SU-DHL-6 (cell line): ENCODE measurements at regions not wholly inside any gene's neighbourhood (a gene's known extent, or its start where the extent isn't known, plus 50 kb on each side); places are given as distances from the start of the nearest gene placed in this dataset.

Experiments used
- EZH2phosphoT487 ChIP-seq: fragments of 200-600 bp; sonication (generic), shearing (Covaris generic); conservative IDR thresholded peaks from 2 replicates; pipeline ENCODE4 v1.6.1; 2018; ENCODE audit warnings: mild to moderate bottlenecking, antibody characterized with exemption, low read length, moderate library complexity, mixed read lengths
- TF ChIP-seq, protein P1 (sequence below): fragments of 200-600 bp; sonication (generic); IDR thresholded peaks from one replicate; pipeline ENCODE4 v1.5.1; 2017; ENCODE audit warnings: antibody characterized with exemption, mild to moderate bottlenecking, low read length, moderate library complexity; ENCODE audit not compliant: insufficient read depth, poor library complexity, severe bottlenecking

GRCh38 chr18:76587147-76587878, 92.3 kb upstream of the ZNF516 start:
- TF ChIP-seq, protein P1, sequence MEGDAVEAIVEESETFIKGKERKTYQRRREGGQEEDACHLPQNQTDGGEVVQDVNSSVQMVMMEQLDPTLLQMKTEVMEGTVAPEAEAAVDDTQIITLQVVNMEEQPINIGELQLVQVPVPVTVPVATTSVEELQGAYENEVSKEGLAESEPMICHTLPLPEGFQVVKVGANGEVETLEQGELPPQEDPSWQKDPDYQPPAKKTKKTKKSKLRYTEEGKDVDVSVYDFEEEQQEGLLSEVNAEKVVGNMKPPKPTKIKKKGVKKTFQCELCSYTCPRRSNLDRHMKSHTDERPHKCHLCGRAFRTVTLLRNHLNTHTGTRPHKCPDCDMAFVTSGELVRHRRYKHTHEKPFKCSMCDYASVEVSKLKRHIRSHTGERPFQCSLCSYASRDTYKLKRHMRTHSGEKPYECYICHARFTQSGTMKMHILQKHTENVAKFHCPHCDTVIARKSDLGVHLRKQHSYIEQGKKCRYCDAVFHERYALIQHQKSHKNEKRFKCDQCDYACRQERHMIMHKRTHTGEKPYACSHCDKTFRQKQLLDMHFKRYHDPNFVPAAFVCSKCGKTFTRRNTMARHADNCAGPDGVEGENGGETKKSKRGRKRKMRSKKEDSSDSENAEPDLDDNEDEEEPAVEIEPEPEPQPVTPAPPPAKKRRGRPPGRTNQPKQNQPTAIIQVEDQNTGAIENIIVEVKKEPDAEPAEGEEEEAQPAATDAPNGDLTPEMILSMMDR, result no peak
- no peak for TF ChIP-seq EZH2phosphoT487
